ENCODE measurements at regions not wholly inside any gene's neighbourhood (a gene's known extent, or its start where the extent isn't known, plus 50 kb on each side); places are given as distances from the start of the nearest gene placed in this dataset.

- TF ChIP-seq CTCF (IDR thresholded peaks at IDR 0.05; ENCODE audit: low read length) (no peak), EZH2 (optimal IDR thresholded peaks at IDR 0.05; ENCODE audit: low read depth, low read length) (no peak)
Measured at GRCh38 chr4:53682196-53682595, 90.9 kb upstream of the LNX1 start.
